ENCODE measurements at regions not wholly inside any gene's neighbourhood (a gene's known extent, or its start where the extent isn't known, plus 50 kb on each side); places are given as distances from the start of the nearest gene placed in this dataset.

- TF ChIP-seq CTCF (IDR thresholded peaks at IDR 0.05) (no peak), POLR2A (IDR thresholded peaks at IDR 0.05) (no peak)
Observed at GRCh38 chr16:55248494-55248893, 75.5 kb upstream of the IRX6 start.
